GM12892 (cell line): ENCODE measurements at regions not wholly inside any gene's neighbourhood (a gene's known extent, or its start where the extent isn't known, plus 50 kb on each side); places are given as distances from the start of the nearest gene placed in this dataset.

ENCODE experiments used
- POLR2A ChIP-seq: IDR thresholded peaks from 2 replicates; pipeline ENCODE4 v1.6.1; 2011; ENCODE audit warnings: low read depth, low read length, control low read depth
- TAF1 ChIP-seq: IDR thresholded peaks from 2 replicates; pipeline ENCODE4 v1.6.1; 2011; ENCODE audit warnings: low read depth, mild to moderate bottlenecking, control low read depth, low read length, borderline replicate concordance

DNA sequence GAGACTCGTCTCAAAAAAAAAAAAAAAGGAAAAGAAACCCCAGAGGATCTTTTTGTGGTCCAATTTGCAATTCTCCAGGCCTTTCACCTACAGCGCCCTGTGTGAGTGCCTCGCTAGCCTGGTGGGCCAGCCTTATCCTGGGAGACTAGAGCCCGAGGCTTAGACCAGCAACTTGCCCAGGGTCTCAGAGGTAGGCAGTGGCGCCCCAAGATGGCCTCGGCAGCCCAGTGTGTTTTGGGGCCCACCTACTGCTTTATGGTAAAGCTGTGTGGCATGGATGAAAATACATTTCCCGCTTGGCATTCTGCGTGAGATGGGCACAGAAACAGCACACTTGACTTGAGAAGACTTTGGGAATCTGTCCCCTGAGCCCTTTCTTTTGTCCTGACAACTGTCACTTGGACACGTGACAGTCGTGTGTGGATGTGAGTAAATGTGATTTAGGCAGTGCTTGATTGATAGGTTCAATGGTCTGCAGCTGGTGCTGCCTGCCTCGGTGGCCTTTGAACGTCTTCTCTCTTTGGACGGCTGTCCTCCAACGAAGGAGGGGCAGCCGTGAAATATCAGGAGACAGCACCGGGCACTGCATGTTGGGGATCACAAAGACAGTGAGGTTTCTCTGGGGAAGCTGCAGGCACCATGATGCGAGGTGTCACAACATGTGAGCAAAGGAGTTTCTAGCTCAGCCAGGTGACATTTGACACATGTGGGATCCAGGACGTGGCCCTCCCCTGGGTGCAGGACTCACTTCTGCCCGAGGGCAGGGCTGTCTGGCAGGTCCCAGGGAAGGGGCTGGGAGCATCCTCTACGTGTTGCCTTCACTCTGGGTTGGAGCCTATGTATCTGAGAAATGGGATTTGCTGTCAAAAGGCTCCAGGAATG lies 209.5 kb upstream of the TWIST2 start:
- no peak for TF ChIP-seq POLR2A
- no peak for TF ChIP-seq TAF1
